H9 (cell line): ENCODE measurements at regions not wholly inside any gene's neighbourhood (a gene's known extent, or its start where the extent isn't known, plus 50 kb on each side); places are given as distances from the start of the nearest gene placed in this dataset.

Experiments
- DNase-seq: peaks from one replicate; pipeline ENCODE4 v3.0.0-alpha.2; 2017
- H2AFZ ChIP-seq: one replicate; pipeline ENCODE4 v1.6.1; 2013; ENCODE audit warnings: mild to moderate bottlenecking, low read length, control low read depth, moderate library complexity
- H2AK5ac ChIP-seq: 2 replicates; pipeline ENCODE4 v1.6.1; 2013; ENCODE audit warnings: low read length, control low read depth, mixed read lengths; ENCODE audit not compliant: insufficient read length
- H2BK120ac ChIP-seq: one replicate; pipeline ENCODE4 v1.6.1; 2013; ENCODE audit warnings: low read depth, mild to moderate bottlenecking, low read length, control low read depth, inconsistent platforms; ENCODE audit not compliant: poor library complexity, severe bottlenecking
- H2BK12ac ChIP-seq: 2 replicates; pipeline ENCODE4 v1.6.1; 2013; ENCODE audit warnings: low read length, control low read depth, mixed read lengths, low read depth; ENCODE audit not compliant: insufficient read length
- H2BK15ac ChIP-seq: 2 replicates; pipeline ENCODE4 v1.6.1; 2013; ENCODE audit warnings: low read depth, low read length, control low read depth
- H2BK20ac ChIP-seq: one replicate; pipeline ENCODE4 v1.6.1; 2013; ENCODE audit warnings: low read depth, mild to moderate bottlenecking, low read length, control low read depth, inconsistent platforms; ENCODE audit not compliant: poor library complexity, severe bottlenecking
- H2BK5ac ChIP-seq: 2 replicates; pipeline ENCODE4 v1.6.1; 2013; ENCODE audit warnings: low read length, control low read depth, mixed read lengths; ENCODE audit not compliant: insufficient read length
- H3K14ac ChIP-seq: 2 replicates; pipeline ENCODE4 v1.6.1; 2013; ENCODE audit warnings: low read length, control low read depth; ENCODE audit not compliant: insufficient read depth
- H3K18ac ChIP-seq: 2 replicates; pipeline ENCODE4 v1.6.1; 2013; ENCODE audit warnings: low read depth, mild to moderate bottlenecking, mixed read lengths, low read length, control low read depth; ENCODE audit not compliant: insufficient read length
- H3K23ac ChIP-seq: 2 replicates; pipeline ENCODE4 v1.6.1; 2013; ENCODE audit warnings: low read length, control low read depth, mixed read lengths, low read depth; ENCODE audit not compliant: insufficient read length
- H3K23me2 ChIP-seq: 2 replicates; pipeline ENCODE4 v1.6.1; 2013; ENCODE audit warnings: low read depth, mild to moderate bottlenecking, mixed read lengths, low read length, control low read depth; ENCODE audit not compliant: insufficient read length, poor library complexity, severe bottlenecking
- H3K27ac ChIP-seq: 2 replicates; pipeline ENCODE4 v1.5.1; 2013; ENCODE audit warnings: low read length, control low read depth, mixed read lengths, low read depth; ENCODE audit not compliant: insufficient read length
- H3K27me3 ChIP-seq: 2 replicates; pipeline ENCODE4 v1.6.1; 2013; ENCODE audit warnings: low read length, control low read depth, inconsistent platforms; ENCODE audit not compliant: insufficient read depth
- H3K4ac ChIP-seq: 2 replicates; pipeline ENCODE4 v1.6.1; 2013; ENCODE audit warnings: low read depth, mild to moderate bottlenecking, control low read depth, inconsistent platforms, low read length, moderate library complexity
- H3K4me1 ChIP-seq: 2 replicates; pipeline ENCODE4 v1.6.1; 2013; ENCODE audit warnings: low read length, control low read depth, inconsistent platforms; ENCODE audit not compliant: insufficient read depth
- H3K4me2 ChIP-seq: 2 replicates; pipeline ENCODE4 v1.6.1; 2013; ENCODE audit warnings: low read length, control low read depth, mixed read lengths; ENCODE audit not compliant: insufficient read length, insufficient read depth
- H3K56ac ChIP-seq: 2 replicates; pipeline ENCODE4 v1.6.1; 2013; ENCODE audit warnings: low read depth, mild to moderate bottlenecking, mixed read lengths, low read length, control low read depth; ENCODE audit not compliant: insufficient read length
- H3K79me1 ChIP-seq: 2 replicates; pipeline ENCODE4 v1.6.1; 2013; ENCODE audit warnings: low read depth, mild to moderate bottlenecking, moderate library complexity, low read length, control low read depth, inconsistent platforms; ENCODE audit not compliant: insufficient read depth, poor library complexity, severe bottlenecking
- H3K79me2 ChIP-seq: 2 replicates; pipeline ENCODE4 v1.6.1; 2013; ENCODE audit warnings: low read length, control low read depth, inconsistent platforms; ENCODE audit not compliant: insufficient read depth
- H3K9ac ChIP-seq: 2 replicates; pipeline ENCODE4 v1.6.1; 2013; ENCODE audit warnings: low read length, control low read depth, mixed read lengths; ENCODE audit not compliant: insufficient read length; ENCODE audit errors: extremely low read depth
- H3K9me3 ChIP-seq: one replicate; pipeline ENCODE4 v1.6.1; 2013; ENCODE audit warnings: low read depth, low read length, inconsistent platforms; ENCODE audit not compliant: control insufficient read depth
- H3T11ph ChIP-seq: one replicate; pipeline ENCODE4 v1.6.1; 2013; ENCODE audit warnings: mild to moderate bottlenecking, low read length, control low read depth, inconsistent platforms
- H4K20me1 ChIP-seq: one replicate; pipeline ENCODE4 v1.6.1; 2013; ENCODE audit not compliant: control insufficient read depth, insufficient read length, insufficient read depth
- H4K5ac ChIP-seq: 2 replicates; pipeline ENCODE4 v1.6.1; 2013; ENCODE audit warnings: low read depth, mild to moderate bottlenecking, mixed read lengths, low read length, control low read depth; ENCODE audit not compliant: insufficient read length
- H4K8ac ChIP-seq: replicated peaks from 2 replicates; pipeline ENCODE4 v1.6.1; 2013; ENCODE audit warnings: low read length, control low read depth, mixed read lengths, low read depth; ENCODE audit not compliant: insufficient read length
- H4K91ac ChIP-seq: 2 replicates; pipeline ENCODE4 v1.6.1; 2013; ENCODE audit warnings: low read depth, mild to moderate bottlenecking, moderate library complexity, mixed read lengths, low read length, control low read depth; ENCODE audit not compliant: insufficient read length
- H3K27ac Mint-ChIP-seq, 3 experiments: 2 replicates in 2 of 3; 3 replicates in 1 of 3; pipeline ENCODE4 v1.8.0; 2020 to 2021; ENCODE audit warnings: mixed read lengths in 3 of 3, mild to moderate bottlenecking in 1 of 3, moderate library complexity in 1 of 3
- H3K27me3 Mint-ChIP-seq: 2 replicates; pipeline ENCODE4 v1.8.0; 2021; ENCODE audit warnings: low read depth, mild to moderate bottlenecking, moderate library complexity, mixed read lengths
- H3K36me3 Mint-ChIP-seq, 3 experiments: 2 replicates in 2 of 3; 3 replicates in 1 of 3; pipeline ENCODE4 v1.8.0; 2020 to 2021; ENCODE audit warnings: low read depth in 3 of 3, mixed read lengths in 3 of 3; ENCODE audit not compliant: insufficient read depth in 1 of 3
- H3K4me1 Mint-ChIP-seq, 2 experiments: 2 replicates each; pipeline ENCODE4 v1.8.0; 2020; ENCODE audit warnings: mixed read lengths in 2 of 2
- H3K4me3 Mint-ChIP-seq, 2 experiments: 2 replicates in 1 of 2; 3 replicates in 1 of 2; pipeline ENCODE4 v1.8.0; 2020 to 2021; ENCODE audit warnings: mild to moderate bottlenecking in 2 of 2, mixed read lengths in 2 of 2, moderate library complexity in 1 of 2
- H3K9me3 Mint-ChIP-seq, 2 experiments: 2 replicates in 1 of 2; 3 replicates in 1 of 2; pipeline ENCODE4 v1.8.0; 2020; ENCODE audit warnings: mild to moderate bottlenecking in 2 of 2, mixed read lengths in 2 of 2, moderate library complexity in 1 of 2
- WGBS: extraction: QIAGEN DNeasy Blood & Tissue Kit; methylation state at CpG from one replicate; pipeline ENCODE4 v1.1.7; 2013; ENCODE audit warnings: missing lambda C conversion rate, low lambda C conversion rate, mixed read lengths; ENCODE audit not compliant: insufficient read length; ENCODE audit errors: extremely low coverage; 5-methylcytosine and 5-hydroxymethylcytosine counted together
- TF ChIP-seq, protein P1 (sequence below): fragments of 200-600 bp; sonication (generic); conservative IDR thresholded peaks from 3 replicates; pipeline ENCODE4 v1.8.0; 2021; ENCODE audit warnings: antibody characterized with exemption, mild to moderate bottlenecking

DNA sequence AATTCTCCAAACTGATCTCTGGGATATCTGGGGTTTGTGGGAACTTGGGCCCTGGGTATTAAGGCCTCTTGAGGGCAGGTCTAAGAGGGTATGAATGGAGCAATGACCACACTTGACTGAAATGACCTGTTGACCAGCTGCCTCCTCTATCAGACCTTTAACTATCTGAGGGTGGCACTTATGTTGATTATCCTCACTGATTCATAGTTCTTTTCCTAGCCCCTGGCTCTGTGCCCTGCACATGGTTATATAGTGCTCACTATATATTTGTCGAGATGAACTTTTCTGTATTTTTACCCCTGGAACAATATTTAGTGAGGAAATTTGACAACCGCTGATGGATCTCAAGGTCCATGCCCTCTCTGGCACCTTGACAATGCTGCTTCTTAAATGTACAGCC, 305.5 kb upstream of the PLET1 start:
- H3K27ac ChIP-seq, result no peak overlapping the region
- H2BK20ac ChIP-seq, result no peak overlapping the region
- H3K79me2 ChIP-seq, result no peaks in the 10 kb centered on the region
- H3K9me3 Mint-ChIP-seq, result no peaks in the 10 kb centered on the region
- H2BK5ac ChIP-seq, result no peak overlapping the region
- no peak overlapping the region for H3K4me3 Mint-ChIP-seq
- no peak for DNase-seq
- no peak overlapping the region for H2BK15ac ChIP-seq
- no peaks in the 10 kb centered on the region for H3K79me1 ChIP-seq
- H3K27me3 Mint-ChIP-seq, result peaks cover 2% of the 10 kb centered on the region; the same call in 1 of the 2 replicates
- H3K23me2 ChIP-seq, result no peaks in the 10 kb centered on the region
- H4K5ac ChIP-seq, result no peak overlapping the region
- no peak overlapping the region for H2AFZ ChIP-seq
- no peaks in the 10 kb centered on the region for H3K9me3 ChIP-seq
- no peaks in the 10 kb centered on the region for H4K20me1 ChIP-seq
- no peaks in the 10 kb centered on the region for H3K4me1 ChIP-seq
- no peak overlapping the region for H2BK120ac ChIP-seq
- H3K9ac ChIP-seq, result no peak overlapping the region
- H3K4ac ChIP-seq, result no peak overlapping the region
- no peak overlapping the region for H2AK5ac ChIP-seq
- no peaks in the 10 kb centered on the region for H3K36me3 Mint-ChIP-seq
- no peak overlapping the region for H3K23ac ChIP-seq
- H3K27ac Mint-ChIP-seq, result no peak overlapping the region
- TF ChIP-seq, protein P1, sequence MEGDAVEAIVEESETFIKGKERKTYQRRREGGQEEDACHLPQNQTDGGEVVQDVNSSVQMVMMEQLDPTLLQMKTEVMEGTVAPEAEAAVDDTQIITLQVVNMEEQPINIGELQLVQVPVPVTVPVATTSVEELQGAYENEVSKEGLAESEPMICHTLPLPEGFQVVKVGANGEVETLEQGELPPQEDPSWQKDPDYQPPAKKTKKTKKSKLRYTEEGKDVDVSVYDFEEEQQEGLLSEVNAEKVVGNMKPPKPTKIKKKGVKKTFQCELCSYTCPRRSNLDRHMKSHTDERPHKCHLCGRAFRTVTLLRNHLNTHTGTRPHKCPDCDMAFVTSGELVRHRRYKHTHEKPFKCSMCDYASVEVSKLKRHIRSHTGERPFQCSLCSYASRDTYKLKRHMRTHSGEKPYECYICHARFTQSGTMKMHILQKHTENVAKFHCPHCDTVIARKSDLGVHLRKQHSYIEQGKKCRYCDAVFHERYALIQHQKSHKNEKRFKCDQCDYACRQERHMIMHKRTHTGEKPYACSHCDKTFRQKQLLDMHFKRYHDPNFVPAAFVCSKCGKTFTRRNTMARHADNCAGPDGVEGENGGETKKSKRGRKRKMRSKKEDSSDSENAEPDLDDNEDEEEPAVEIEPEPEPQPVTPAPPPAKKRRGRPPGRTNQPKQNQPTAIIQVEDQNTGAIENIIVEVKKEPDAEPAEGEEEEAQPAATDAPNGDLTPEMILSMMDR, result no peak
- peaks cover 4 to 8% of the 10 kb centered on the region in 2 experiments; a peak in 2 of 4 replicates for H3K4me1 Mint-ChIP-seq
- no CpG with 5 or more reads among the region's 2 CpGs for WGBS
- no peak overlapping the region for H3K14ac ChIP-seq
- H3K4me2 ChIP-seq, result no peak overlapping the region
- no peak overlapping the region for H3T11ph ChIP-seq
- H2BK12ac ChIP-seq, result no peak overlapping the region
- H3K18ac ChIP-seq, result no peak overlapping the region
- H3K27me3 ChIP-seq, result no peaks in the 10 kb centered on the region
- no peak overlapping the region for H4K8ac ChIP-seq
- H4K91ac ChIP-seq, result no peak overlapping the region
- H3K56ac ChIP-seq, result no peak overlapping the region
